KMS-11 (cell line): ENCODE measurements at regions not wholly inside any gene's neighbourhood (a gene's known extent, or its start where the extent isn't known, plus 50 kb on each side); places are given as distances from the start of the nearest gene placed in this dataset.

Experiments
- H2AFZ ChIP-seq: fragments of 200-600 bp; sonication (generic); 2 replicates; pipeline ENCODE4 v1.6.1; 2016; ENCODE audit warnings: antibody characterized with exemption, mixed run types, low read depth
- H3K27ac ChIP-seq: fragments of 200-600 bp; sonication (generic); 2 replicates; pipeline ENCODE4 v1.6.1; 2016; ENCODE audit warnings: mild to moderate bottlenecking, mixed run types
- H3K27me3 ChIP-seq: fragments of 200-600 bp; sonication (generic); 2 replicates; pipeline ENCODE4 v1.6.1; 2017; ENCODE audit warnings: mild to moderate bottlenecking, low read depth, mixed run types, moderate library complexity; ENCODE audit not compliant: insufficient read depth
- H3K36me3 ChIP-seq: fragments of 200-600 bp; sonication (generic); 2 replicates; pipeline ENCODE4 v1.6.1; 2017; ENCODE audit warnings: mild to moderate bottlenecking, mixed run types; ENCODE audit not compliant: insufficient read depth
- H3K4me1 ChIP-seq: fragments of 200-600 bp; sonication (generic); 2 replicates; pipeline ENCODE4 v1.6.1; 2016; ENCODE audit warnings: mild to moderate bottlenecking, low read depth, mixed run types; ENCODE audit not compliant: poor library complexity, severe bottlenecking
- H3K4me2 ChIP-seq: fragments of 200-600 bp; sonication (generic); 2 replicates; pipeline ENCODE4 v1.7.0; 2016; ENCODE audit warnings: mild to moderate bottlenecking, mixed run types
- H3K4me3 ChIP-seq: fragments of 200-600 bp; sonication (generic); IDR thresholded peaks from 2 replicates; pipeline ENCODE4 v1.6.1; 2017; ENCODE audit warnings: low read depth, low read length, mixed read lengths; ENCODE audit not compliant: insufficient read depth
- H3K79me2 ChIP-seq: fragments of 200-600 bp; sonication (generic); 2 replicates; pipeline ENCODE4 v1.6.1; 2016; ENCODE audit warnings: low read depth, mixed run types; ENCODE audit not compliant: insufficient read depth
- H3K9ac ChIP-seq: fragments of 200-600 bp; sonication (generic); 2 replicates; pipeline ENCODE4 v1.6.1; 2016; ENCODE audit warnings: mild to moderate bottlenecking, mixed run types
- H4K20me1 ChIP-seq: fragments of 200-600 bp; sonication (generic); 2 replicates; pipeline ENCODE4 v1.6.1; 2016; ENCODE audit warnings: mild to moderate bottlenecking, mixed run types; ENCODE audit not compliant: insufficient read depth
- TF ChIP-seq, protein P1 (sequence below): fragments of 200-600 bp; sonication (generic); conservative IDR thresholded peaks from 2 replicates; pipeline ENCODE4 v1.6.1; 2017; ENCODE audit warnings: low read depth, mild to moderate bottlenecking, antibody characterized with exemption, low read length, moderate library complexity, mixed read lengths

DNA sequence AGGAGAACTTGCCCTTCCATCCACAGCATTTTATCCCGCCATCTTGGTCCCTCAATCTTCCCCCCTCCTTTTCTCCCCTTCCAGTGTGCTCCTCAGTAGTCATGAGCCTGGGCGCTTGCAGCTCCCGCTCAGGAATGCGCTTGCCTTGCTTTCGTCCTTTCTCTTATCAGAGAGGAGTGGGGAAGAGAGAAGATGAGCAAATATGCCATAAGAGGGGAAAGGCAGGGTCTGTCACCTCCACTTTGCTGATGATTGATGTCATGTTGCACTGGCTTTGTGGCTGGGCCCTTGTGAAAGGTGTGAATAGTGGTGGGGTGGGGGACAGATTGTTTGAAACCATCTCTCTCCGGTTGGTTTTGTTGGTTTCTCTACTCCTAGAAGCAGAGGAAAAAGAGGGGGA is 569.3 kb downstream of the TNS1 start:
- Histone ChIP-seq H3K36me3 (no peaks in the 10 kb centered on the region), H2AFZ (no peak overlapping the region), H3K4me2 (no peak overlapping the region)

DNA sequence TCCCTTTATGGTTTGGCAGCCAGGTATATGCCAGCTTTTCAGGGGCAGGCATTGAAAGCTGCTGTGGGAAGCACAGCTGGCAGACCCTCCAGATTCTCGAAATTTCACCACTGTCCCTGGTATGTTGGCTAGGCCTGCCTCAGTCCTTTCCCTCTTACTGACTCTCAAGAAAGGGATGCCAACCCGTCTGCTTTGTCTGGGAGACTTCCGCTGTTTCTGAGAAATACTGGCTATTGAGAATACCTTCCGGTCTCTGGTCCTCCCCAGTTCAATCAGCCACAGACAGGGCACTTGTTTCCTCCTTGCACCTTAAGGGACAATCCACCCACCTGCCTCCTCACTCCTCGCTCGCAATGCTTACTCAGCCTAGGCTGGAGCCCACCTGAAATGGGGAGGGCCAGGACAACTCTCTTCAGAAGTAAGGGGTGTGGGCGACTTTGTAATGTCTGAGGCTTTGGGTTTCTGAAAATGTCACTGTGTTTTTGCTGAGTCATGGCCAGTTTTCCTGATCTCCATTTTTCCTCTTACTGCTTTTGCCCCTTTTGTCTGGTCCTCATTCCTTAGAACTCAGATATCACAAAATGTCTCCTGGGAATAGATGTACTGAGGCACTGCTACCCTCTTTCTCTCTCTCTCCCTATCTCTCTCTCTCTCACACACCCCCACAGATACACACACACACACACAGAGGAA is 571.1 kb downstream of the TNS1 start:
- Histone ChIP-seq H3K4me2 (no peak overlapping the region), H2AFZ (no peak overlapping the region; the same call in 1 of the 2 replicates), H4K20me1 (no peaks in the 10 kb centered on the region), H3K27me3 (no peaks in the 10 kb centered on the region), H3K79me2 (no peaks in the 10 kb centered on the region), H3K36me3 (no peaks in the 10 kb centered on the region), H3K4me1 (peaks cover 7% of the 10 kb centered on the region), H3K27ac (no peak overlapping the region), H3K9ac (no peak overlapping the region), H3K4me3 (no peak overlapping the region)
- TF ChIP-seq, protein P1, sequence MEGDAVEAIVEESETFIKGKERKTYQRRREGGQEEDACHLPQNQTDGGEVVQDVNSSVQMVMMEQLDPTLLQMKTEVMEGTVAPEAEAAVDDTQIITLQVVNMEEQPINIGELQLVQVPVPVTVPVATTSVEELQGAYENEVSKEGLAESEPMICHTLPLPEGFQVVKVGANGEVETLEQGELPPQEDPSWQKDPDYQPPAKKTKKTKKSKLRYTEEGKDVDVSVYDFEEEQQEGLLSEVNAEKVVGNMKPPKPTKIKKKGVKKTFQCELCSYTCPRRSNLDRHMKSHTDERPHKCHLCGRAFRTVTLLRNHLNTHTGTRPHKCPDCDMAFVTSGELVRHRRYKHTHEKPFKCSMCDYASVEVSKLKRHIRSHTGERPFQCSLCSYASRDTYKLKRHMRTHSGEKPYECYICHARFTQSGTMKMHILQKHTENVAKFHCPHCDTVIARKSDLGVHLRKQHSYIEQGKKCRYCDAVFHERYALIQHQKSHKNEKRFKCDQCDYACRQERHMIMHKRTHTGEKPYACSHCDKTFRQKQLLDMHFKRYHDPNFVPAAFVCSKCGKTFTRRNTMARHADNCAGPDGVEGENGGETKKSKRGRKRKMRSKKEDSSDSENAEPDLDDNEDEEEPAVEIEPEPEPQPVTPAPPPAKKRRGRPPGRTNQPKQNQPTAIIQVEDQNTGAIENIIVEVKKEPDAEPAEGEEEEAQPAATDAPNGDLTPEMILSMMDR: no peak

More for the DNA sequence above, 569.3 kb downstream of the TNS1 start:
- Histone ChIP-seq H3K79me2 (no peaks in the 10 kb centered on the region), H3K4me1 (peaks cover 7% of the 10 kb centered on the region), H4K20me1 (no peaks in the 10 kb centered on the region), H3K4me3 (no peak overlapping the region), H3K27ac (no peak overlapping the region), H3K27me3 (no peaks in the 10 kb centered on the region), H3K9ac (no peak overlapping the region)
- TF ChIP-seq, protein P1: no peak

DNA sequence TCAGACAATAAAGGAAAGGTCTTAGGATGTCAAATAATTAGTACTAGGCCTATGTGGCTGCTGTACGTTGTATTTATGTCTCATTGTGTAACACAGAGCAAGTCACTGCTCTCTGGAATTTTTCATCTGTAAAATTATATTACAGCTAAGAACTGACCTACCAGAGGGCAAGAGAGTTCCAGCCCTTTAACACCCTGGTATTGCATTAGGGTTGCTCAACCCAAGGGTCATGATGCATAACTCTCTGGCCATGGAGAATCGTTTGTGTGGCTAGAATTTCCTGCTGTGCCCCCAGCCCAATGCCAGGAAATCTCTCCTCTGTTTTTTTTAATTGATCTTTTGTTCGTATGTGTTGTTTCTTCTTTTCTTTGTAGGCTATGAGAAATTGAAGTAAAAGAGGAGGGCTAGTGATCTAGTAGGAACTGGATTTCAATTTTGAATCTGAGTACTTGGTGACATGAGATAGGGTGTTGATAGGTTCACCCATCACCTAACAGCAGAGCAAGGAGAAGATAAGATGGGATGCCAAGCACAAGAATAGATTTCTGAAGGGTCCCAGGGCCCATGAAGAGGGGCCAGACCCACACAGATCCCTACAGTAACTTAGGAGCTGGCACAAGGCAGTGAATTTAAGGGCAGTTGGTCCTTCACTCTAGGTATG is 571.2 kb upstream of the TNP1 start:
- no peaks in the 10 kb centered on the region for H3K79me2 ChIP-seq
- no peaks in the 10 kb centered on the region for H3K27me3 ChIP-seq
- no peak overlapping the region for H3K4me2 ChIP-seq
- TF ChIP-seq, protein P1: no peak
- H3K9ac ChIP-seq: no peak overlapping the region
- H2AFZ ChIP-seq: no peak overlapping the region
- H3K36me3 ChIP-seq: no peaks in the 10 kb centered on the region
- peaks cover 7% of the 10 kb centered on the region for H3K4me1 ChIP-seq
- no peak overlapping the region for H3K27ac ChIP-seq
- H3K4me3 ChIP-seq: no peak overlapping the region
- no peaks in the 10 kb centered on the region for H4K20me1 ChIP-seq

DNA sequence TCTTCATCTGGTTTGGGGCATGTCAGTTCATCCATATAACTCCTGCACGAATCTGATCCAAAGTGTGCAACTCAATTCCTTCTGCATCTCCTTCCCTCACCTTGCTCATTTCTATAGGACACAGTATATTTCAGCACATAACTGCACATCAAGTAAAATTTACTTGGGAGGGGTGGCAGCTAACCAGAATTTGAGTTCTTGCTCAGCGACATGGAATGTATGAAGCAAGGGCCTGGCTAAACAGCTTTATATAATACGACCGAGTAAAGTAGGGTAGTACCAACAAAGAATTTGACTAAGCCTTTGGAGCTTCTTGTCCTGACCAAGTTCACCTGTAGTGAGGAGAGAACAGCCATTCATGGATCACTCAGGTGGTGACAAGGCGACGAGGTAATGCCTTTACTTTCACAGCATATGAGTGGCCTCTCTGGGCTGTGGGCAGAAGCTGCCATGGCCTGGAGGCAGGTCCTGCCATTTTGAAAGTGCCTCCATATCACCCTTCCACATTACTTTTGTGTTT is 570.2 kb upstream of the TNP1 start:
- H4K20me1 ChIP-seq: no peaks in the 10 kb centered on the region
- no peaks in the 10 kb centered on the region for H3K79me2 ChIP-seq
- no peak overlapping the region for H3K4me2 ChIP-seq
- H3K4me1 ChIP-seq: peaks cover 7% of the 10 kb centered on the region
- no peak overlapping the region for H3K9ac ChIP-seq
- no peaks in the 10 kb centered on the region for H3K36me3 ChIP-seq
- H3K27me3 ChIP-seq: no peaks in the 10 kb centered on the region
- TF ChIP-seq, protein P1: no peak
- H2AFZ ChIP-seq: no peak overlapping the region
- H3K27ac ChIP-seq: no peak overlapping the region
- no peak overlapping the region for H3K4me3 ChIP-seq
